ENCODE measurements at regions not wholly inside any gene's neighbourhood (a gene's known extent, or its start where the extent isn't known, plus 50 kb on each side); places are given as distances from the start of the nearest gene placed in this dataset.

DNA sequence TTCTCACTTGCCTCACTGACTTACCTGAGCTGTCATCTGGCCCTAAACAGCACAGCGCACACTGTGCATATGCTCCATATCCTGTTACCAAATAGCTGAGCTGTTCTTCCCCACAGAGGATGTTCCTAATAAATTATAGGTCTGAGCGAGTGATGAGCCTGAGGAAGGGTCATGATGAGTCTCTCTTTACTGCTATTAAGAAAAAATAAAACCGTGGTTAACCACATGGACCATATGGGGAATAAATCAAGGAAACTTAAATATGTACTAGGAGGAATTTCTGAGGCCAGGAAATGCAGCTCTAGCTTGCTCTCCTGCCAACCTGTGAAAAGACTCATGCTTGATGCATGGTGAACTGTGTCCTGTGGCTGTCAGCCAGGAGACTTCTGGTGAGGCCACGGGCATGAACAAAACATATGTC is 424.8 kb upstream of the DMAC1 start:
- peak; percentile 36 to 85 for DNase-seq (ENCODE audit: low read depth in 2 of 2)
- TF ChIP-seq, protein P1, sequence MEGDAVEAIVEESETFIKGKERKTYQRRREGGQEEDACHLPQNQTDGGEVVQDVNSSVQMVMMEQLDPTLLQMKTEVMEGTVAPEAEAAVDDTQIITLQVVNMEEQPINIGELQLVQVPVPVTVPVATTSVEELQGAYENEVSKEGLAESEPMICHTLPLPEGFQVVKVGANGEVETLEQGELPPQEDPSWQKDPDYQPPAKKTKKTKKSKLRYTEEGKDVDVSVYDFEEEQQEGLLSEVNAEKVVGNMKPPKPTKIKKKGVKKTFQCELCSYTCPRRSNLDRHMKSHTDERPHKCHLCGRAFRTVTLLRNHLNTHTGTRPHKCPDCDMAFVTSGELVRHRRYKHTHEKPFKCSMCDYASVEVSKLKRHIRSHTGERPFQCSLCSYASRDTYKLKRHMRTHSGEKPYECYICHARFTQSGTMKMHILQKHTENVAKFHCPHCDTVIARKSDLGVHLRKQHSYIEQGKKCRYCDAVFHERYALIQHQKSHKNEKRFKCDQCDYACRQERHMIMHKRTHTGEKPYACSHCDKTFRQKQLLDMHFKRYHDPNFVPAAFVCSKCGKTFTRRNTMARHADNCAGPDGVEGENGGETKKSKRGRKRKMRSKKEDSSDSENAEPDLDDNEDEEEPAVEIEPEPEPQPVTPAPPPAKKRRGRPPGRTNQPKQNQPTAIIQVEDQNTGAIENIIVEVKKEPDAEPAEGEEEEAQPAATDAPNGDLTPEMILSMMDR (conservative IDR thresholded peaks at IDR 0.05 in 1 of 2, IDR thresholded peaks at IDR 0.05 in 1 of 2; ENCODE audit: low read depth in 1 of 2, low read length in 2 of 2): no peak
- TF ChIP-seq EZH2 (IDR thresholded peaks at IDR 0.05; ENCODE audit: low read length, missing control alignments): no peak
- Histone ChIP-seq H3K4me2 (ENCODE audit: extremely low read depth, insufficient read depth, low read length) (no peak overlapping the region), H4K20me1 (ENCODE audit: control insufficient read depth, extremely low read depth, insufficient read depth, low read length) (no peaks in the 10 kb centered on the region), H3K4me1 (ENCODE audit: control insufficient read depth, extremely low read depth, insufficient read depth, low read length) (no peaks in the 10 kb centered on the region), H2AFZ (ENCODE audit: low read length) (no peak overlapping the region), H3K79me2 (ENCODE audit: control insufficient read depth, insufficient read depth, low read length) (no peaks in the 10 kb centered on the region), H3K27me3 (ENCODE audit: control insufficient read depth, insufficient read depth, low read length) (no peaks in the 10 kb centered on the region), H3K27ac (ENCODE audit: insufficient read depth, low read length) (no peak overlapping the region), H3K4me3 (replicated peaks in 1 of 4; ENCODE audit: control extremely low read depth in 1 of 4, insufficient read depth in 1 of 4, low read depth in 3 of 4, low read length in 4 of 4) (no peak overlapping the region), H3K9ac (ENCODE audit: insufficient read depth, low read length) (no peak overlapping the region), H3K36me3 (ENCODE audit: control insufficient read depth, insufficient read depth, low read length) (no peaks in the 10 kb centered on the region), H3K9me3 (ENCODE audit: control insufficient read depth, insufficient read depth, low read depth, low read length) (no peaks in the 10 kb centered on the region)

DNA sequence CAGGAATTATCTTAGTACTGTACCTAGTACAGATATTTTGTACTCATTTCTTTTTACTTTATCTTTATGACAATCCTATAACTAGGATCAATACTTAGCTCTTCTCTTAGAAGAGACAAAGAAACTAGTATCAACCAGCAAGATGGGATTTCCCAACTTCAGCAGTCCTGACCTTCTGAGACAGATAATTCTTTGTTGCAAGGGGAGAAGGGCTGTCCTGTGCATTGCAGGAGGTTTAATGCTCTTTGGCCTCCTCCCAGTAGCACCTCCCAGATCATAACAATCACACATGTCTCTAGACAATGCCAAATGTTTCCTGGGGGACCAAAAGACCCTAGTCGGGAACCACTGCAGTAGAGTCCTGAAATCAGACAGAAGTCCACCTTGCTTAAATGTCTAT is 424.3 kb upstream of the DMAC1 start:
- no peak overlapping the region for H2AFZ ChIP-seq (ENCODE audit: low read length)
- no peaks in the 10 kb centered on the region for H3K79me2 ChIP-seq (ENCODE audit: control insufficient read depth, insufficient read depth, low read length)
- H3K27me3 ChIP-seq (ENCODE audit: control insufficient read depth, insufficient read depth, low read length): no peaks in the 10 kb centered on the region
- H3K4me1 ChIP-seq (ENCODE audit: control insufficient read depth, extremely low read depth, insufficient read depth, low read length): no peaks in the 10 kb centered on the region
- H3K4me2 ChIP-seq (ENCODE audit: extremely low read depth, insufficient read depth, low read length): no peak overlapping the region
- no peaks in the 10 kb centered on the region for H3K36me3 ChIP-seq (ENCODE audit: control insufficient read depth, insufficient read depth, low read length)
- H3K9me3 ChIP-seq (ENCODE audit: control insufficient read depth, insufficient read depth, low read depth, low read length): no peaks in the 10 kb centered on the region
- H3K9ac ChIP-seq (ENCODE audit: insufficient read depth, low read length): no peak overlapping the region
- no peak for TF ChIP-seq EZH2 (IDR thresholded peaks at IDR 0.05; ENCODE audit: low read length, missing control alignments)
- TF ChIP-seq, protein P1 (conservative IDR thresholded peaks at IDR 0.05 in 1 of 2, IDR thresholded peaks at IDR 0.05 in 1 of 2; ENCODE audit: low read depth in 1 of 2, low read length in 2 of 2): no peak
- no peak overlapping the region for H3K4me3 ChIP-seq (replicated peaks in 1 of 4; ENCODE audit: control extremely low read depth in 1 of 4, insufficient read depth in 1 of 4, low read depth in 3 of 4, low read length in 4 of 4)
- DNase-seq (ENCODE audit: low read depth in 2 of 2): no peak
- H4K20me1 ChIP-seq (ENCODE audit: control insufficient read depth, extremely low read depth, insufficient read depth, low read length): no peaks in the 10 kb centered on the region
- H3K27ac ChIP-seq (ENCODE audit: insufficient read depth, low read length): no peak overlapping the region

DNA sequence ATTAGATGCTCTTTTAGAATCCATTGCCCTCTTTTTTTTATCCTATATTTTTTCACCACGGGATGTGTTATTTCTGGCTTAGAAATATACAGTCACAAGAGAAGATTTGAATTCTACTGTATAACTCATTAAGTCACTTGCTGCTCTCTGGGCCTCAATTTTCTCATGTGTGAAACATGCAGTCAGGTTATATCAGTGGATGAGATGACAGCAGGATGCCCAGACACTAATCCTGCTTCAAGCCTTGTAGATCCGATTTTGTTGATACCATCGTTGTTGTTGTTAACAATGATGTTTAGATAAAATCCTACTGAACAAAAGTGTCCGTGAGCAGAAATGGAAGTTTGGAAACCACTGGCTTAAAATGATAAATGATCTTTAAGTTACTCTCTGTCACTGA is 421.9 kb upstream of the DMAC1 start:
- no peaks in the 10 kb centered on the region for H3K36me3 ChIP-seq (ENCODE audit: control insufficient read depth, insufficient read depth, low read length)
- H3K27ac ChIP-seq (ENCODE audit: insufficient read depth, low read length): no peak overlapping the region
- H3K27me3 ChIP-seq (ENCODE audit: control insufficient read depth, insufficient read depth, low read length): no peaks in the 10 kb centered on the region
- H3K79me2 ChIP-seq (ENCODE audit: control insufficient read depth, insufficient read depth, low read length): no peaks in the 10 kb centered on the region
- H3K4me1 ChIP-seq (ENCODE audit: control insufficient read depth, extremely low read depth, insufficient read depth, low read length): no peaks in the 10 kb centered on the region
- H4K20me1 ChIP-seq (ENCODE audit: control insufficient read depth, extremely low read depth, insufficient read depth, low read length): no peaks in the 10 kb centered on the region
- no peak overlapping the region for H3K4me2 ChIP-seq (ENCODE audit: extremely low read depth, insufficient read depth, low read length)
- H3K9ac ChIP-seq (ENCODE audit: insufficient read depth, low read length): no peak overlapping the region
- DNase-seq (ENCODE audit: low read depth in 2 of 2): no peak
- H3K9me3 ChIP-seq (ENCODE audit: control insufficient read depth, insufficient read depth, low read depth, low read length): no peaks in the 10 kb centered on the region
- no peak for TF ChIP-seq EZH2 (IDR thresholded peaks at IDR 0.05; ENCODE audit: low read length, missing control alignments)
- TF ChIP-seq, protein P1 (conservative IDR thresholded peaks at IDR 0.05 in 1 of 2, IDR thresholded peaks at IDR 0.05 in 1 of 2; ENCODE audit: low read depth in 1 of 2, low read length in 2 of 2): no peak
- no peak overlapping the region for H3K4me3 ChIP-seq (replicated peaks in 1 of 4; ENCODE audit: control extremely low read depth in 1 of 4, insufficient read depth in 1 of 4, low read depth in 3 of 4, low read length in 4 of 4)
- no peak overlapping the region for H2AFZ ChIP-seq (ENCODE audit: low read length)
